ENCODE measurements at regions not wholly inside any gene's neighbourhood (a gene's known extent, or its start where the extent isn't known, plus 50 kb on each side); places are given as distances from the start of the nearest gene placed in this dataset.

DNA sequence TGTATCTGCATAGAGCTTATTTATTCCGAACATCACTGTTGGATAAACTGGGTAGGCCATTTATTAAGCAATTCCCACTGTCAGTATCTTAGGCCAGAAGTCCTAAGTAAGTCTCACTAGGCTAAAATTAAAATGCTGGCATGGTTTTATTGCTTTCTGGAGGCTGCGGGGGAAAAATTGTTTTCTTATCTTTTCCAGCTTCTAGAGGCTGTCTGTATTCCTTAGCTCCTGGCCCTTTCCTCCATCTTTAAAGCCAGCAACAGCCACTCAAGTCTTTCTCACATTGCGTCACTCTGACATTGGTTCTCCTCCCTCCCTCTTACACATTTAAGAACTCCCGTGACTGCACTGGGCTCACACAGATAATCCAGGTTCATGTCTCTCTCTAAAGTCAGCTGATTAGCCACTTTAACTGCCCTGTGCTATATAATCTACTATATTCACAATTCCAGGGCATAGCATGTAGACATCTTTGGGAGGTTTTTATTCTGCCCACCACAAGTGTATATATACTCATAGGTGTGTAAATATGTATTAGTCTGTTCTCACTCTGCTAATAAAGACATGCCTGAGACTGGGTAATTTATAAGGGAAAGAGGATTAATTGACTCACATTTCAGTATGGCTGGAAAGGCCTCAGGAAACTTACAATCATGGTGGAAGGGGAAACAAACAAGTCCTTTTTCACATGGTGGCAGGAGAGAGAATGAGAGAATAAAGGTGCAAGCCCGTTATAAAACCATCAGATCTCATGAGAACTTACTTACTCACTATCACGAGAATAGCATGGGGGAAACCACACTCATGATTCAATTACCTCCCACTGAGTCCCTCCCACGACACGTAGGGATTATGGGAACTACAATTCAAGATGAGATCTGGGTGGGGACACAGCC, 113.5 kb upstream of the SLC7A14 start (continued):
- TF ChIP-seq, protein P1, sequence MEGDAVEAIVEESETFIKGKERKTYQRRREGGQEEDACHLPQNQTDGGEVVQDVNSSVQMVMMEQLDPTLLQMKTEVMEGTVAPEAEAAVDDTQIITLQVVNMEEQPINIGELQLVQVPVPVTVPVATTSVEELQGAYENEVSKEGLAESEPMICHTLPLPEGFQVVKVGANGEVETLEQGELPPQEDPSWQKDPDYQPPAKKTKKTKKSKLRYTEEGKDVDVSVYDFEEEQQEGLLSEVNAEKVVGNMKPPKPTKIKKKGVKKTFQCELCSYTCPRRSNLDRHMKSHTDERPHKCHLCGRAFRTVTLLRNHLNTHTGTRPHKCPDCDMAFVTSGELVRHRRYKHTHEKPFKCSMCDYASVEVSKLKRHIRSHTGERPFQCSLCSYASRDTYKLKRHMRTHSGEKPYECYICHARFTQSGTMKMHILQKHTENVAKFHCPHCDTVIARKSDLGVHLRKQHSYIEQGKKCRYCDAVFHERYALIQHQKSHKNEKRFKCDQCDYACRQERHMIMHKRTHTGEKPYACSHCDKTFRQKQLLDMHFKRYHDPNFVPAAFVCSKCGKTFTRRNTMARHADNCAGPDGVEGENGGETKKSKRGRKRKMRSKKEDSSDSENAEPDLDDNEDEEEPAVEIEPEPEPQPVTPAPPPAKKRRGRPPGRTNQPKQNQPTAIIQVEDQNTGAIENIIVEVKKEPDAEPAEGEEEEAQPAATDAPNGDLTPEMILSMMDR (IDR thresholded peaks at IDR 0.05 in 2 of 3, conservative IDR thresholded peaks at IDR 0.05 in 1 of 3; ENCODE audit: insufficient read depth in 2 of 3, low read depth in 1 of 3, low read length in 3 of 3), result no peak
- TF ChIP-seq ZSCAN29 (IDR thresholded peaks at IDR 0.05) (no peak), NRF1 (conservative IDR thresholded peaks at IDR 0.05 in 1 of 2, IDR thresholded peaks at IDR 0.05 in 1 of 2) (peak in 1 of 2 experiments; percentile 22; a peak in 1 of 4 replicates), EGR1 (conservative IDR thresholded peaks at IDR 0.05) (peak; percentile 51), ETV1 (tag; conservative IDR thresholded peaks at IDR 0.05; ENCODE audit: low read depth) (peak; percentile 22), MYBL2 (IDR thresholded peaks at IDR 0.05; ENCODE audit: low read depth) (peak; percentile 46; the same call in 1 of the 2 replicates), MYBL2 (CRISPR knock-in tag; IDR thresholded peaks at IDR 0.05; ENCODE audit: borderline replicate concordance) (no peak), ZFP30 (CRISPR knock-in tag; IDR thresholded peaks at IDR 0.05; ENCODE audit: borderline replicate concordance) (peak; percentile 75; the same call in 1 of the 2 replicates), CREM (IDR thresholded peaks at IDR 0.05; ENCODE audit: low read depth) (peak; percentile 52), ELF4 (CRISPR knock-in tag; IDR thresholded peaks at IDR 0.05) (peak; percentile 89), CXXC5 (CRISPR knock-in tag; IDR thresholded peaks at IDR 0.05) (peak; percentile 82), HEY1 (CRISPR knock-in tag; IDR thresholded peaks at IDR 0.05; ENCODE audit: borderline replicate concordance) (peak; percentile 58; the same call in 1 of the 2 replicates)
- TF ChIP-seq, protein P2, sequence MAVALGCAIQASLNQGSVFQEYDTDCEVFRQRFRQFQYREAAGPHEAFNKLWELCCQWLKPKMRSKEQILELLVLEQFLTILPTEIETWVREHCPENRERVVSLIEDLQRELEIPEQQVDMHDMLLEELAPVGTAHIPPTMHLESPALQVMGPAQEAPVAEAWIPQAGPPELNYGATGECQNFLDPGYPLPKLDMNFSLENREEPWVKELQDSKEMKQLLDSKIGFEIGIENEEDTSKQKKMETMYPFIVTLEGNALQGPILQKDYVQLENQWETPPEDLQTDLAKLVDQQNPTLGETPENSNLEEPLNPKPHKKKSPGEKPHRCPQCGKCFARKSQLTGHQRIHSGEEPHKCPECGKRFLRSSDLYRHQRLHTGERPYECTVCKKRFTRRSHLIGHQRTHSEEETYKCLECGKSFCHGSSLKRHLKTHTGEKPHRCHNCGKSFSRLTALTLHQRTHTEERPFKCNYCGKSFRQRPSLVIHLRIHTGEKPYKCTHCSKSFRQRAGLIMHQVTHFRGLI (CRISPR knock-in tag; IDR thresholded peaks at IDR 0.05), result peak; percentile 70; the same call in 1 of the 2 replicates
- TF ChIP-seq, protein P3, sequence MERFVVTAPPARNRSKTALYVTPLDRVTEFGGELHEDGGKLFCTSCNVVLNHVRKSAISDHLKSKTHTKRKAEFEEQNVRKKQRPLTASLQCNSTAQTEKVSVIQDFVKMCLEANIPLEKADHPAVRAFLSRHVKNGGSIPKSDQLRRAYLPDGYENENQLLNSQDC (CRISPR knock-in tag; IDR thresholded peaks at IDR 0.05), result peak; percentile 77; the same call in 1 of the 2 replicates

Measured in K562 (cell line).